K562 (cell line): ENCODE measurements at regions not wholly inside any gene's neighbourhood (a gene's known extent, or its start where the extent isn't known, plus 50 kb on each side); places are given as distances from the start of the nearest gene placed in this dataset.

ENCODE experiments used
- ATAC-seq: fragments of 200-7000 bp; cut with Tn5 transposase; 3 replicates; pipeline ENCODE4 v1.9.1; 2020; ENCODE audit warnings: moderate library complexity
- BruUV-seq: library from RNA; stranded (reverse); fragments of 400-500 nt; replicated peaks from 2 replicates; lab custom pipeline; 2021; lab: Mats Ljungman, UMichigan
- CTCF ChIA-PET: fragments of 300-600 bp; formaldehyde crosslinking; extraction: SDS; loops from one replicate; lab custom pipeline; 2021; ENCODE audit warnings: low intra/inter-chr PET ratio; lab: Yijun Ruan, JAX
- POLR2A ChIA-PET: fragments of 300-600, 350-650 bp; sonication (Branson Sonifier 250); formaldehyde crosslinking; extraction: SDS; loops from one replicate; lab custom pipeline; 2021; ENCODE audit warnings: antibody characterized with exemption, inconsistent platforms; lab: Yijun Ruan, JAX
- DNase-seq, 4 experiments: peaks; one replicate each; pipeline versions ENCODE4 v3.0.0 to v3.0.0-alpha.2; 2011 to 2018; ENCODE audit warnings: low spot score in 3 of 4, mixed read lengths in 3 of 4; ENCODE audit errors: extremely low read depth in 1 of 4
- FAIRE-seq: peaks from 2 replicates; lab custom pipeline; 2011; peaks lifted over from hg19 to GRCh38; lab: Jason Lieb, UNC
- H2AFZ ChIP-seq: 2 replicates; pipeline ENCODE4 v1.6.0; 2011; ENCODE audit warnings: low read depth, low read length, control low read depth, inconsistent platforms
- H3K27ac ChIP-seq: fragments of 200-600 bp; 3 replicates; pipeline ENCODE4 v1.8.0; 2011; ENCODE audit warnings: low read depth, mild to moderate bottlenecking, control low read depth, inconsistent platforms, low read length, moderate library complexity, mixed read lengths; ENCODE audit errors: extremely low read depth
- H3K27me3 ChIP-seq, 2 experiments: fragments of 300-600 bp in 1 of 2; 2 replicates in 1 of 2; 3 replicates in 1 of 2; pipeline versions ENCODE4 v1.6.0 to v1.8.0; 2011; ENCODE audit warnings: inconsistent platforms in 2 of 2, low read length in 2 of 2, mild to moderate bottlenecking in 1 of 2, mixed read lengths in 1 of 2, moderate library complexity in 1 of 2; ENCODE audit not compliant: control insufficient read depth in 2 of 2, insufficient read depth in 2 of 2
- H3K36me3 ChIP-seq: fragments of 300-600 bp; 3 replicates; pipeline ENCODE4 v1.8.0; 2011; ENCODE audit warnings: mild to moderate bottlenecking, low read length, inconsistent platforms; ENCODE audit not compliant: control insufficient read depth, insufficient read depth
- H3K4me1 ChIP-seq, 2 experiments: fragments of 200-600 bp in 1 of 2; replicated peaks in 1 of 2; 2 replicates in 1 of 2; 3 replicates in 1 of 2; pipeline versions ENCODE4 v1.5.1 to v1.8.0; 2011; ENCODE audit warnings: inconsistent platforms in 2 of 2, low read length in 2 of 2, mild to moderate bottlenecking in 1 of 2, mixed read lengths in 1 of 2, moderate library complexity in 1 of 2; ENCODE audit not compliant: control insufficient read depth in 2 of 2, insufficient read depth in 2 of 2
- H3K4me2 ChIP-seq: 2 replicates; pipeline ENCODE4 v1.6.1; 2011; ENCODE audit warnings: low read length, control low read depth, inconsistent platforms, mixed read lengths; ENCODE audit not compliant: insufficient read depth
- H3K4me3 ChIP-seq: fragments of 200-600 bp; sonication (generic), shearing (Covaris generic); 2 replicates; pipeline ENCODE4 v1.5.1; 2016; ENCODE audit warnings: control low read depth, inconsistent platforms
- H3K79me2 ChIP-seq: fragments of 200-600 bp; 3 replicates; pipeline ENCODE4 v1.8.0; 2011; ENCODE audit warnings: low read length, inconsistent platforms; ENCODE audit not compliant: control insufficient read depth, insufficient read depth
- H3K9ac ChIP-seq, 2 experiments: 2 replicates each; pipeline versions ENCODE4 v1.6.0 to v1.6.1; 2011; ENCODE audit warnings: low read depth in 2 of 2, low read length in 2 of 2, control low read depth in 1 of 2, inconsistent platforms in 1 of 2, mild to moderate bottlenecking in 1 of 2, mixed read lengths in 1 of 2; ENCODE audit not compliant: insufficient read depth in 1 of 2
- H3K9me1 ChIP-seq: one replicate; pipeline ENCODE4 v1.6.0; 2011; ENCODE audit warnings: inconsistent platforms, mild to moderate bottlenecking, low read length, moderate library complexity; ENCODE audit not compliant: control insufficient read depth, insufficient read depth
- H3K9me3 ChIP-seq: replicated peaks from 2 replicates; pipeline ENCODE4 v1.5.1; 2011; ENCODE audit warnings: low read depth, low read length, inconsistent platforms; ENCODE audit not compliant: control insufficient read depth, insufficient read depth
- H4K20me1 ChIP-seq: replicated peaks from 2 replicates; pipeline ENCODE4 v1.6.1; 2011; ENCODE audit warnings: low read length, inconsistent platforms, mixed read lengths; ENCODE audit not compliant: control insufficient read depth, insufficient read depth
- HDAC6 ChIP-seq: IDR thresholded peaks from 2 replicates; pipeline ENCODE4 v1.6.1; 2012; ENCODE audit warnings: low read depth, mild to moderate bottlenecking, control low read depth, inconsistent platforms, low read length, moderate library complexity
- NFRKB ChIP-seq: fragments of 450-650 bp; IDR thresholded peaks from 2 replicates; pipeline ENCODE4 v1.6.1; 2016; ENCODE audit warnings: low read depth
- SMARCA4 ChIP-seq: fragments of 450-650 bp; IDR thresholded peaks from 2 replicates; pipeline ENCODE4 v1.6.1; 2016
- ZBTB1 ChIP-seq: sonication (generic); formaldehyde crosslinking; IDR thresholded peaks from 2 replicates; pipeline ENCODE4 v1.8.1; 2023; ENCODE audit warnings: missing genetic modification reagents, low read depth, mild to moderate bottlenecking, borderline replicate concordance
- ZNF146 ChIP-seq: IDR thresholded peaks from one replicate; pipeline ENCODE4 v1.6.1; 2018; ENCODE audit warnings: missing compliant biosample characterization; ENCODE audit not compliant: unreplicated experiment
- ZNF274 ChIP-seq: IDR thresholded peaks from 2 replicates; pipeline ENCODE4 v1.6.1; 2011; ENCODE audit warnings: low read depth, mild to moderate bottlenecking, low read length, moderate library complexity, borderline replicate concordance
- ZNF282 ChIP-seq: sonication (generic); formaldehyde crosslinking; IDR thresholded peaks from 2 replicates; pipeline ENCODE4 v1.8.1; 2023; ENCODE audit warnings: missing genetic modification reagents
- WGBS: fragments of 100-300 bp; shearing (Covaris generic); methylation state at CpG from one replicate; pipeline ENCODE4 v1.1.6; 2016; ENCODE audit warnings: low coverage, mixed read lengths; ENCODE audit not compliant: insufficient coverage; ENCODE audit errors: missing lambda C conversion rate; 5-methylcytosine and 5-hydroxymethylcytosine counted together
- in situ Hi-C: fragments of 300-500 bp; cut with MboI; formaldehyde crosslinking; loops from 4 replicates; pipeline ENCODE4 v1.15.0; 2018; ENCODE audit warnings: inconsistent platforms, mixed read lengths
- intact Hi-C: fragments of 100-400 bp; cut with micrococcal nuclease; formaldehyde crosslinking; loops from 2 replicates; pipeline ENCODE4 v1.14.2; 2022
- TF ChIP-seq, protein P1 (sequence below): IDR thresholded peaks from 2 replicates; pipeline ENCODE4 v1.6.1; 2012; ENCODE audit warnings: low read depth, low read length, improper control_type of control experiment, borderline replicate concordance
- TF ChIP-seq, protein P2 (sequence below): fragments of 450-650 bp; IDR thresholded peaks from 2 replicates; pipeline ENCODE4 v1.6.1; 2016; ENCODE audit warnings: antibody characterized with exemption
- TF ChIP-seq, protein P3 (sequence below): fragments of 450-650 bp; IDR thresholded peaks from 2 replicates; pipeline ENCODE4 v1.6.1; 2016; ENCODE audit warnings: low read depth

DNA sequence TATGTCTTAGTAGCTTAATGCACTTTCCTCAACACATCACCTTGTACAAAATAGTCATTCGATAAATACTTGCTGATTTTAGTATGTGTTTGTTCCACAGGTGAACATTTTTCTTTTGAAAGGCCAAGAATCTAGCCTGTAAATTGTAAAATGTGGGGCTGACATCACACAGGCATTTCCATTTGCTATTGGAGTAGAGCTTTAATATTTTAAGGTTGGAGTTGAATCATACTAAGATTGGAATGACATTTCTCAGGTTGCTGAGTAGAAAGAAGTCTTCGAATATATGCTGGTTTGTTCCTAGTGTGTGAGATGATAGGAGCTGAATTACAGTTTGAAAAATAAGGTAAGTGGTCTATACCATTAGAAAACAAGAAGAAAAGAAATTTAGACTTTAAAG is 112.3 kb upstream of the FRY start:
- H3K9me1 ChIP-seq: no peaks in the 10 kb centered on the region
- TF ChIP-seq NFRKB: no peak
- TF ChIP-seq, protein P1, sequence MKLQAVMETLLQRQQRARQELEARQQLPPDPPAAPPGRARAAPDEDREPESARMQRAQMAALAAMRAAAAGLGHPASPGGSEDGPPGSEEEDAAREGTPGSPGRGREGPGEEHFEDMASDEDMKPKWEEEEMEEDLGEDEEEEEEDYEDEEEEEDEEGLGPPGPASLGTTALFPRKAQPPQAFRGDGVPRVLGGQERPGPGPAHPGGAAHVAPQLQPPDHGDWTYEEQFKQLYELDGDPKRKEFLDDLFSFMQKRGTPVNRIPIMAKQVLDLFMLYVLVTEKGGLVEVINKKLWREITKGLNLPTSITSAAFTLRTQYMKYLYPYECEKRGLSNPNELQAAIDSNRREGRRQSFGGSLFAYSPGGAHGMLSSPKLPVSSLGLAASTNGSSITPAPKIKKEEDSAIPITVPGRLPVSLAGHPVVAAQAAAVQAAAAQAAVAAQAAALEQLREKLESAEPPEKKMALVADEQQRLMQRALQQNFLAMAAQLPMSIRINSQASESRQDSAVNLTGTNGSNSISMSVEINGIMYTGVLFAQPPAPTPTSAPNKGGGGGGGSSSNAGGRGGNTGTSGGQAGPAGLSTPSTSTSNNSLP: no peak
- no peak for TF ChIP-seq SMARCA4
- TF ChIP-seq, protein P2, sequence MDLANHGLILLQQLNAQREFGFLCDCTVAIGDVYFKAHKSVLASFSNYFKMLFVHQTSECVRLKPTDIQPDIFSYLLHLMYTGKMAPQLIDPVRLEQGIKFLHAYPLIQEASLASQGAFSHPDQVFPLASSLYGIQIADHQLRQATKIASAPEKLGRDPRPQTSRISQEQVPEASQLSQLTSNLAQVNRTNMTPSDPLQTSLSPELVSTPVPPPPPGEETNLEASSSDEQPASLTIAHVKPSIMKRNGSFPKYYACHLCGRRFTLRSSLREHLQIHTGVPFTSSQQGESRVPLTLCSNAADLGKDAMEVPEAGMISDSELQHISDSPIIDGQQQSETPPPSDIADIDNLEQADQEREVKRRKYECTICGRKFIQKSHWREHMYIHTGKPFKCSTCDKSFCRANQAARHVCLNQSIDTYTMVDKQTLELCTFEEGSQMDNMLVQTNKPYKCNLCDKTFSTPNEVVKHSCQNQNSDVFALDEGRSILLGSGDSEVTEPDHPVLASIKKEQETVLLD: no peak
- TF ChIP-seq ZBTB1: no peak
- TF ChIP-seq, protein P3, sequence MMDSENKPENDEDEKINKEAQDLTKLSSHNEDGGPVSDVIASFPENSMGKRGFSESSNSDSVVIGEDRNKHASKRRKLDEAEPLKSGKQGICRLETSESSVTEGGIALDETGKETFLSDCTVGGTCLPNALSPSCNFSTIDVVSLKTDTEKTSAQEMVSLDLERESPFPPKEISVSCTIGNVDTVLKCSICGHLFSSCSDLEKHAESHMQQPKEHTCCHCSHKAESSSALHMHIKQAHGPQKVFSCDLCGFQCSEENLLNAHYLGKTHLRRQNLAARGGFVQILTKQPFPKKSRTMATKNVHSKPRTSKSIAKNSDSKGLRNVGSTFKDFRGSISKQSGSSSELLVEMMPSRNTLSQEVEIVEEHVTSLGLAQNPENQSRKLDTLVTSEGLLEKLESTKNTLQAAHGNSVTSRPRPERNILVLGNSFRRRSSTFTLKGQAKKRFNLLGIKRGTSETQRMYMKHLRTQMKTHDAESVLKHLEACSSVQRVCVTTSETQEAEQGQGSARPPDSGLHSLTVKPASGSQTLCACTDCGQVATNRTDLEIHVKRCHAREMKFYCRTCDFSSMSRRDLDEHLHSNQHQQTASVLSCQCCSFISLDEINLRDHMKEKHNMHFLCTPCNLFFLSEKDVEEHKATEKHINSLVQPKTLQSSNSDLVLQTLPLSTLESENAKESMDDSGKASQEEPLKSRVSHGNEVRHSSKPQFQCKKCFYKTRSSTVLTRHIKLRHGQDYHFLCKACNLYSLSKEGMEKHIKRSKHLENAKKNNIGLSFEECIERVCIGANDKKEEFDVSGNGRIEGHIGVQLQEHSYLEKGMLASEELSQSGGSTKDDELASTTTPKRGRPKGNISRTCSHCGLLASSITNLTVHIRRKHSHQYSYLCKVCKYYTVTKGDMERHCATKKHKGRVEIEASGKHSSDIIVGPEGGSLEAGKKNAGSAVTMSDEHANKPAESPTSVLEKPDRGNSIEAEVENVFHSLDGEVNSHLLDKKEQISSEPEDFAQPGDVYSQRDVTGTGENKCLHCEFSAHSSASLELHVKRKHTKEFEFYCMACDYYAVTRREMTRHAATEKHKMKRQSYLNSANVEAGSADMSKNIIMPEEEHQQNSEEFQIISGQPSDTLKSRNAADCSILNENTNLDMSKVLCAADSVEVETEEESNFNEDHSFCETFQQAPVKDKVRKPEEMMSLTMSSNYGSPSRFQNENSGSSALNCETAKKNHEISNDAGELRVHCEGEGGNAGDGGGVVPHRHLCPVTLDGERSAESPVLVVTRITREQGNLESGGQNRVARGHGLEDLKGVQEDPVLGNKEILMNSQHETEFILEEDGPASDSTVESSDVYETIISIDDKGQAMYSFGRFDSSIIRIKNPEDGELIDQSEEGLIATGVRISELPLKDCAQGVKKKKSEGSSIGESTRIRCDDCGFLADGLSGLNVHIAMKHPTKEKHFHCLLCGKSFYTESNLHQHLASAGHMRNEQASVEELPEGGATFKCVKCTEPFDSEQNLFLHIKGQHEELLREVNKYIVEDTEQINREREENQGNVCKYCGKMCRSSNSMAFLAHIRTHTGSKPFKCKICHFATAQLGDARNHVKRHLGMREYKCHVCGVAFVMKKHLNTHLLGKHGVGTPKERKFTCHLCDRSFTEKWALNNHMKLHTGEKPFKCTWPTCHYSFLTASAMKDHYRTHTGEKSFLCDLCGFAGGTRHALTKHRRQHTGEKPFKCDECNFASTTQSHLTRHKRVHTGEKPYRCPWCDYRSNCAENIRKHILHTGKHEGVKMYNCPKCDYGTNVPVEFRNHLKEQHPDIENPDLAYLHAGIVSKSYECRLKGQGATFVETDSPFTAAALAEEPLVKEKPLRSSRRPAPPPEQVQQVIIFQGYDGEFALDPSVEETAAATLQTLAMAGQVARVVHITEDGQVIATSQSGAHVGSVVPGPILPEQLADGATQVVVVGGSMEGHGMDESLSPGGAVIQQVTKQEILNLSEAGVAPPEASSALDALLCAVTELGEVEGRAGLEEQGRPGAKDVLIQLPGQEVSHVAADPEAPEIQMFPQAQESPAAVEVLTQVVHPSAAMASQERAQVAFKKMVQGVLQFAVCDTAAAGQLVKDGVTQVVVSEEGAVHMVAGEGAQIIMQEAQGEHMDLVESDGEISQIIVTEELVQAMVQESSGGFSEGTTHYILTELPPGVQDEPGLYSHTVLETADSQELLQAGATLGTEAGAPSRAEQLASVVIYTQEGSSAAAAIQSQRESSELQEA: no peak
- TF ChIP-seq ZNF274: no peak
- TF ChIP-seq ZNF146 (CRISPR knock-in tag): no peak
- no peak for TF ChIP-seq HDAC6
- TF ChIP-seq ZNF282 (CRISPR knock-in tag): no peak
- no peak overlapping the region for H3K4me3 ChIP-seq
- intact Hi-C loops: no loop called here
- BruUV-seq: no TSS peak
- H3K9ac ChIP-seq: no peak overlapping the region
- no peaks in the 10 kb centered on the region; a peak in 1 of 5 replicates for H3K4me1 ChIP-seq
- ATAC-seq (no peak), DNase-seq (no peak), FAIRE-seq (no peak)
- WGBS: 6% methylated on average over 2 of the region's 2 CpGs
- no peak overlapping the region for H3K27ac ChIP-seq
- no peaks in the 10 kb centered on the region for H3K27me3 ChIP-seq
- no peaks in the 10 kb centered on the region for H3K36me3 ChIP-seq
- H4K20me1 ChIP-seq: no peaks in the 10 kb centered on the region
- in situ Hi-C loops: loop anchor here (25.0 kb wide), 1 partner anchor 393 kb away; the partner anchor contains the start of genes BRCA2 and ZAR1L
- no peaks in the 10 kb centered on the region for H3K9me3 ChIP-seq
- no peak overlapping the region for H3K4me2 ChIP-seq
- ChIA-PET POLR2A (interaction anchor here (0.9 kb wide), 1 partner anchor 11 kb away, joined by 4 read pairs; no protein-coding TSS in a partner anchor), CTCF (no interaction called here)
- H3K79me2 ChIP-seq: no peaks in the 10 kb centered on the region
- H2AFZ ChIP-seq: no peak overlapping the region
